IMR-90 (cell line): ENCODE measurements at regions not wholly inside any gene's neighbourhood (a gene's known extent, or its start where the extent isn't known, plus 50 kb on each side); places are given as distances from the start of the nearest gene placed in this dataset.

Source experiments
- ATAC-seq: fragments of 200-7000 bp; cut with Tn5 transposase; 2 replicates; pipeline ENCODE4 v1.9.1; 2020; ENCODE audit warnings: low read depth, mild to moderate bottlenecking, moderate library complexity
- BruUV-seq: library from RNA; stranded (reverse); fragments of 400-500 nt; replicated peaks from 2 replicates; lab custom pipeline; 2021; lab: Mats Ljungman, UMichigan
- CTCF ChIA-PET: fragments of 300-600 bp; formaldehyde crosslinking; extraction: SDS; loops from one replicate; lab custom pipeline; 2021; ENCODE audit warnings: antibody characterized with exemption; lab: Yijun Ruan, JAX
- POLR2A ChIA-PET: fragments of 300-600 bp; sonication (Branson Sonifier 250); formaldehyde crosslinking; loops from one replicate; lab custom pipeline; 2022; ENCODE audit warnings: antibody characterized with exemption; ENCODE audit not compliant: unreplicated experiment; lab: Charles Lee
- DNase-seq: peaks from one replicate; pipeline ENCODE4 v3.0.0; 2013
- H2AFZ ChIP-seq: replicated peaks from 2 replicates; pipeline ENCODE3; 2013; ENCODE audit warnings: low read length, mild to moderate bottlenecking; ENCODE audit not compliant: poor library complexity
- H2AK5ac ChIP-seq: 2 replicates; pipeline ENCODE4 v1.6.1; 2013; ENCODE audit warnings: low read depth, low read length, inconsistent platforms
- H2AK9ac ChIP-seq: replicated peaks from 2 replicates; pipeline ENCODE3; 2013; ENCODE audit warnings: mild to moderate bottlenecking, low read depth, low read length, moderate library complexity; ENCODE audit not compliant: poor library complexity
- H2BK120ac ChIP-seq: 2 replicates; pipeline ENCODE4 v1.6.1; 2013; ENCODE audit warnings: low read depth, low read length, inconsistent platforms
- H2BK15ac ChIP-seq: 3 replicates; pipeline ENCODE4 v1.6.1; 2013; ENCODE audit warnings: low read depth, low read length, inconsistent platforms
- H2BK20ac ChIP-seq: 2 replicates; pipeline ENCODE4 v1.6.1; 2013; ENCODE audit warnings: low read depth, mild to moderate bottlenecking, inconsistent platforms, low read length, moderate library complexity
- H2BK5ac ChIP-seq: 2 replicates; pipeline ENCODE4 v1.6.1; 2013; ENCODE audit warnings: mild to moderate bottlenecking, low read depth, low read length, inconsistent platforms; ENCODE audit not compliant: poor library complexity, severe bottlenecking
- H3K14ac ChIP-seq: replicated peaks from 2 replicates; pipeline ENCODE4 v1.6.1; 2013; ENCODE audit warnings: low read depth, low read length, inconsistent platforms
- H3K18ac ChIP-seq: 2 replicates; pipeline ENCODE4 v1.6.1; 2013; ENCODE audit warnings: low read depth, low read length, control low read depth
- H3K23ac ChIP-seq: 2 replicates; pipeline ENCODE4 v1.6.1; 2013; ENCODE audit warnings: low read depth, low read length, inconsistent platforms
- H3K27ac ChIP-seq: 2 replicates; pipeline ENCODE4 v1.5.1; 2013; ENCODE audit warnings: mild to moderate bottlenecking, control low read depth, low read length; ENCODE audit not compliant: insufficient read depth
- H3K27me3 ChIP-seq: 2 replicates; pipeline ENCODE4 v1.6.1; 2013; ENCODE audit warnings: low read length; ENCODE audit not compliant: control insufficient read depth, insufficient read depth
- H3K36me3 ChIP-seq: 2 replicates; pipeline ENCODE4 v1.6.1; 2013; ENCODE audit warnings: low read length, mixed read lengths; ENCODE audit not compliant: control insufficient read depth, insufficient read depth
- H3K4ac ChIP-seq: 2 replicates; pipeline ENCODE4 v1.6.1; 2013; ENCODE audit warnings: low read depth, low read length, inconsistent platforms
- H3K4me1 ChIP-seq: 2 replicates; pipeline ENCODE4 v1.6.1; 2013; ENCODE audit warnings: low read length, mixed read lengths; ENCODE audit not compliant: control insufficient read depth, insufficient read depth
- H3K4me2 ChIP-seq: 2 replicates; pipeline ENCODE4 v1.6.1; 2013; ENCODE audit warnings: low read depth, mild to moderate bottlenecking, control low read depth, low read length, moderate library complexity
- H3K4me3 ChIP-seq: 2 replicates; pipeline ENCODE4 v1.5.1; 2013; ENCODE audit warnings: low read depth, mild to moderate bottlenecking, control low read depth, low read length, moderate library complexity; ENCODE audit not compliant: insufficient read depth
- H3K56ac ChIP-seq: 2 replicates; pipeline ENCODE4 v1.6.1; 2013; ENCODE audit warnings: low read length, inconsistent platforms; ENCODE audit not compliant: insufficient read depth; ENCODE audit errors: extremely low read depth
- H3K79me1 ChIP-seq, 2 experiments: 2 replicates each; pipeline ENCODE4 v1.6.1; 2013; ENCODE audit warnings: low read length in 2 of 2, inconsistent platforms in 1 of 2, low read depth in 1 of 2
- H3K9ac ChIP-seq: 2 replicates; pipeline ENCODE4 v1.6.1; 2013; ENCODE audit warnings: low read depth, low read length, control low read depth
- H3K9me1 ChIP-seq: 2 replicates; pipeline ENCODE4 v1.6.1; 2013; ENCODE audit warnings: low read length, inconsistent platforms; ENCODE audit not compliant: insufficient read depth
- H3K9me3 ChIP-seq: 2 replicates; pipeline ENCODE4 v1.6.1; 2013; ENCODE audit warnings: low read length; ENCODE audit not compliant: control insufficient read depth, insufficient read depth
- H4K20me1 ChIP-seq: 2 replicates; pipeline ENCODE4 v1.6.1; 2013; ENCODE audit warnings: low read length, inconsistent platforms; ENCODE audit not compliant: insufficient read depth
- H4K5ac ChIP-seq: 2 replicates; pipeline ENCODE4 v1.6.1; 2013; ENCODE audit warnings: mild to moderate bottlenecking, low read depth, low read length, control low read depth
- H4K8ac ChIP-seq, 2 experiments: 2 replicates each; pipeline ENCODE4 v1.6.1; 2013; ENCODE audit warnings: low read depth in 2 of 2, low read length in 2 of 2, control low read depth in 1 of 2, inconsistent platforms in 1 of 2
- H4K91ac ChIP-seq: 2 replicates; pipeline ENCODE4 v1.6.1; 2013; ENCODE audit warnings: low read depth, low read length, inconsistent platforms; ENCODE audit not compliant: insufficient read depth
- BHLHE40 ChIP-seq: fragments of 150-350 bp; IDR thresholded peaks from 2 replicates; pipeline ENCODE4 v1.6.1; 2016; ENCODE audit warnings: mild to moderate bottlenecking, low read depth, low read length
- MAFK ChIP-seq: IDR thresholded peaks from 2 replicates; pipeline ENCODE4 v1.6.1; 2012; ENCODE audit warnings: low read depth, low read length, improper control_type of control experiment
- MAZ ChIP-seq: IDR thresholded peaks from 2 replicates; pipeline ENCODE4 v1.6.1; 2012; ENCODE audit warnings: low read depth, mild to moderate bottlenecking, low read length, improper control_type of control experiment, moderate library complexity, borderline replicate concordance
- MXI1 ChIP-seq: IDR thresholded peaks from 2 replicates; pipeline ENCODE4 v1.6.1; 2012; ENCODE audit warnings: low read depth, mild to moderate bottlenecking, low read length, moderate library complexity, borderline replicate concordance
- NFE2L2 ChIP-seq: fragments of 150-350 bp; IDR thresholded peaks from 2 replicates; pipeline ENCODE4 v1.6.1; 2016; ENCODE audit warnings: low read depth, mild to moderate bottlenecking, low read length
- POLR2A ChIP-seq: IDR thresholded peaks from 2 replicates; pipeline ENCODE4 v1.6.1; 2012; ENCODE audit warnings: mild to moderate bottlenecking, low read depth, low read length
- RAD21 ChIP-seq: IDR thresholded peaks from 2 replicates; pipeline ENCODE4 v1.6.1; 2012; ENCODE audit warnings: low read length, improper control_type of control experiment
- RCOR1 ChIP-seq: IDR thresholded peaks from 2 replicates; pipeline ENCODE4 v1.6.1; 2012; ENCODE audit warnings: mild to moderate bottlenecking, low read length, improper control_type of control experiment; ENCODE audit not compliant: insufficient replicate concordance
- RFX5 ChIP-seq: IDR thresholded peaks from 2 replicates; pipeline ENCODE4 v1.8.0; 2012; ENCODE audit warnings: low read depth, mild to moderate bottlenecking, low read length, moderate library complexity
- SMC3 ChIP-seq: fragments of 150-350 bp; IDR thresholded peaks from 2 replicates; pipeline ENCODE4 v1.6.1; 2016; ENCODE audit warnings: low read depth, mild to moderate bottlenecking, antibody characterized with exemption, low read length, moderate library complexity
- WGBS, 2 experiments: methylation state at CpG; one replicate each; pipeline versions ENCODE4 v1.1.5 to v1.1.7; 2013; ENCODE audit warnings: missing lambda C conversion rate in 2 of 2; ENCODE audit not compliant: insufficient read length in 1 of 2; ENCODE audit errors: extremely low coverage in 2 of 2; 5-methylcytosine and 5-hydroxymethylcytosine counted together
- dilution Hi-C: fragments of 300-500 bp; cut with HindIII; formaldehyde crosslinking; loops from one replicate; pipeline ENCODE4 v1.14.3; 2018; ENCODE audit warnings: low sequenced_read_pairs; ENCODE audit not compliant: unreplicated experiment
- in situ Hi-C: fragments of 300-500 bp; cut with MboI; formaldehyde crosslinking; loops from 3 replicates; pipeline ENCODE4 v1.14.3; 2019; ENCODE audit warnings: low sequenced_read_pairs, inconsistent platforms, mixed read lengths
- intact Hi-C: fragments of 100-400 bp; cut with micrococcal nuclease; formaldehyde crosslinking; loops from 2 replicates; pipeline ENCODE4 v1.10.0; 2022
- TF ChIP-seq, protein P1 (sequence below): fragments of 150-350 bp; IDR thresholded peaks from 2 replicates; pipeline ENCODE4 v1.6.1; 2017; ENCODE audit warnings: mild to moderate bottlenecking, antibody characterized with exemption, low read length, low read depth
- TF ChIP-seq, protein P2 (sequence below): conservative IDR thresholded peaks from 2 replicates; pipeline ENCODE4 v1.5.1; 2012; ENCODE audit warnings: mild to moderate bottlenecking, low read depth, low read length, improper control_type of control experiment
- TF ChIP-seq, protein P3 (sequence below): fragments of 150-350 bp; IDR thresholded peaks from 2 replicates; pipeline ENCODE4 v1.6.1; 2016; ENCODE audit warnings: low read depth, mild to moderate bottlenecking, low read length, moderate library complexity, borderline replicate concordance

DNA sequence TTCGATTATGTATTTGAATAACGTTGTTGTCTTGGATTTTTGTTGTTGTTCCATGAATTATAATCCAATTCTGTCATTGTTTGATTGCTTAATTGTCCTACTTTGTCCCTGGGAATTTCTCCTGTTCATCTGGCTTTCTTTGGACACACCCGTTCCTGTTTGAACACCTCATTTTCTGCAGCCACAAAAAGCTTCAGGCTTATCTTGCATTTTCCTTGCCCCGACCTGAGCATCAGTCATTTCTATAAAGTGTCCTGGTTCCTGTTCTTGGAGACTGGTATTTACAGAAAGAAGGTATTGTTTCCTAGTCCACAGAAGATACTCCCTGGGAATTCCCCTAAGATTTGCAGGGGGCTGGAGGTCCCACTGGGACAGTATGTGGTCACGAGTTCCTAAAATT lies 731.8 kb upstream of the ARGLU1 start:
- H3K4ac ChIP-seq = no peak overlapping the region
- H3K18ac ChIP-seq = no peak overlapping the region
- H2BK5ac ChIP-seq = no peak overlapping the region
- no peak for ATAC-seq
- WGBS, 2 experiments = no CpG with 5 or more reads among the region's 5 CpGs
- H3K27ac ChIP-seq = no peak overlapping the region
- no peak overlapping the region for H2BK20ac ChIP-seq
- no peak overlapping the region for H3K9ac ChIP-seq
- H4K5ac ChIP-seq = no peak overlapping the region
- H4K20me1 ChIP-seq = no peaks in the 10 kb centered on the region
- H4K91ac ChIP-seq = no peak overlapping the region
- CTCF ChIA-PET = no interaction called here
- H3K56ac ChIP-seq = no peak overlapping the region
- H3K9me3 ChIP-seq = no peaks in the 10 kb centered on the region
- peaks cover 2% of the 10 kb centered on the region; the same call in 1 of the 2 replicates for H3K4me1 ChIP-seq
- no peak for DNase-seq
- dilution Hi-C loops = no loop called here
- H4K8ac ChIP-seq = no peak overlapping the region
- H2AK5ac ChIP-seq = no peak overlapping the region
- H2BK15ac ChIP-seq = no peak overlapping the region; the same call in 2 of the 3 replicates
- no TSS peak for BruUV-seq
- in situ Hi-C loops = no loop called here
- POLR2A ChIA-PET = no interaction called here
- TF ChIP-seq POLR2A (no peak), BHLHE40 (no peak), RAD21 (no peak), RFX5 (no peak), MAFK (no peak), MAZ (no peak), RCOR1 (no peak), SMC3 (no peak), NFE2L2 (no peak), MXI1 (no peak)
- TF ChIP-seq, protein P1, sequence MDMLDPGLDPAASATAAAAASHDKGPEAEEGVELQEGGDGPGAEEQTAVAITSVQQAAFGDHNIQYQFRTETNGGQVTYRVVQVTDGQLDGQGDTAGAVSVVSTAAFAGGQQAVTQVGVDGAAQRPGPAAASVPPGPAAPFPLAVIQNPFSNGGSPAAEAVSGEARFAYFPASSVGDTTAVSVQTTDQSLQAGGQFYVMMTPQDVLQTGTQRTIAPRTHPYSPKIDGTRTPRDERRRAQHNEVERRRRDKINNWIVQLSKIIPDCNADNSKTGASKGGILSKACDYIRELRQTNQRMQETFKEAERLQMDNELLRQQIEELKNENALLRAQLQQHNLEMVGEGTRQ = no peak
- TF ChIP-seq, protein P2, sequence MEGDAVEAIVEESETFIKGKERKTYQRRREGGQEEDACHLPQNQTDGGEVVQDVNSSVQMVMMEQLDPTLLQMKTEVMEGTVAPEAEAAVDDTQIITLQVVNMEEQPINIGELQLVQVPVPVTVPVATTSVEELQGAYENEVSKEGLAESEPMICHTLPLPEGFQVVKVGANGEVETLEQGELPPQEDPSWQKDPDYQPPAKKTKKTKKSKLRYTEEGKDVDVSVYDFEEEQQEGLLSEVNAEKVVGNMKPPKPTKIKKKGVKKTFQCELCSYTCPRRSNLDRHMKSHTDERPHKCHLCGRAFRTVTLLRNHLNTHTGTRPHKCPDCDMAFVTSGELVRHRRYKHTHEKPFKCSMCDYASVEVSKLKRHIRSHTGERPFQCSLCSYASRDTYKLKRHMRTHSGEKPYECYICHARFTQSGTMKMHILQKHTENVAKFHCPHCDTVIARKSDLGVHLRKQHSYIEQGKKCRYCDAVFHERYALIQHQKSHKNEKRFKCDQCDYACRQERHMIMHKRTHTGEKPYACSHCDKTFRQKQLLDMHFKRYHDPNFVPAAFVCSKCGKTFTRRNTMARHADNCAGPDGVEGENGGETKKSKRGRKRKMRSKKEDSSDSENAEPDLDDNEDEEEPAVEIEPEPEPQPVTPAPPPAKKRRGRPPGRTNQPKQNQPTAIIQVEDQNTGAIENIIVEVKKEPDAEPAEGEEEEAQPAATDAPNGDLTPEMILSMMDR = no peak
- TF ChIP-seq, protein P3, sequence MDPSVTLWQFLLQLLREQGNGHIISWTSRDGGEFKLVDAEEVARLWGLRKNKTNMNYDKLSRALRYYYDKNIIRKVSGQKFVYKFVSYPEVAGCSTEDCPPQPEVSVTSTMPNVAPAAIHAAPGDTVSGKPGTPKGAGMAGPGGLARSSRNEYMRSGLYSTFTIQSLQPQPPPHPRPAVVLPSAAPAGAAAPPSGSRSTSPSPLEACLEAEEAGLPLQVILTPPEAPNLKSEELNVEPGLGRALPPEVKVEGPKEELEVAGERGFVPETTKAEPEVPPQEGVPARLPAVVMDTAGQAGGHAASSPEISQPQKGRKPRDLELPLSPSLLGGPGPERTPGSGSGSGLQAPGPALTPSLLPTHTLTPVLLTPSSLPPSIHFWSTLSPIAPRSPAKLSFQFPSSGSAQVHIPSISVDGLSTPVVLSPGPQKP = no peak
- no peak overlapping the region for H3K4me2 ChIP-seq
- no peaks in the 10 kb centered on the region for H3K27me3 ChIP-seq
- intact Hi-C loops = loop anchor here (5.0 kb wide), 1 partner anchor 43 kb away; no protein-coding TSS in a partner anchor
- H3K23ac ChIP-seq = no peak overlapping the region; the same call in 1 of the 2 replicates
- H3K9me1 ChIP-seq = no peaks in the 10 kb centered on the region
- H3K36me3 ChIP-seq = no peaks in the 10 kb centered on the region
- H3K79me1 ChIP-seq = peaks cover 4 to 25% of the 10 kb centered on the region in 2 experiments
- no peak overlapping the region for H2AFZ ChIP-seq
- no peak overlapping the region for H2AK9ac ChIP-seq
- H3K4me3 ChIP-seq = no peak overlapping the region
- H2BK120ac ChIP-seq = no peak overlapping the region
- no peak overlapping the region for H3K14ac ChIP-seq
